ENCODE measurements at regions not wholly inside any gene's neighbourhood (a gene's known extent, or its start where the extent isn't known, plus 50 kb on each side); places are given as distances from the start of the nearest gene placed in this dataset.

GRCh38 chr3:161690299-161690620 is 193.7 kb downstream of the OTOL1 start:
- TF ChIP-seq EZH2phosphoT487 (IDR thresholded peaks at IDR 0.05) (no peak), CTCF (IDR thresholded peaks at IDR 0.05) (no peak), EZH2 (IDR thresholded peaks at IDR 0.05) (no peak)
